IPS DF 6.9 (cell line): ENCODE measurements at regions not wholly inside any gene's neighbourhood (a gene's known extent, or its start where the extent isn't known, plus 50 kb on each side); places are given as distances from the start of the nearest gene placed in this dataset.

Experiments
- DNase-seq: peaks from one replicate; pipeline ENCODE4 v3.0.0-alpha.2; 2013; ENCODE audit warnings: low read depth, low spot score
- H3K27ac ChIP-seq: one replicate; pipeline ENCODE4 v1.5.1; 2013; ENCODE audit warnings: low read length, control low read depth
- H3K27me3 ChIP-seq: 2 replicates; pipeline ENCODE4 v1.6.1; 2013; ENCODE audit warnings: mild to moderate bottlenecking, low read length; ENCODE audit not compliant: control insufficient read depth, insufficient read depth
- H3K36me3 ChIP-seq: 2 replicates; pipeline ENCODE4 v1.6.1; 2013; ENCODE audit warnings: low read length; ENCODE audit not compliant: control insufficient read depth, insufficient read depth
- H3K4me1 ChIP-seq: 2 replicates; pipeline ENCODE4 v1.6.1; 2013; ENCODE audit warnings: low read length; ENCODE audit not compliant: control insufficient read depth, insufficient read depth
- H3K4me3 ChIP-seq: 2 replicates; pipeline ENCODE4 v1.5.1; 2013; ENCODE audit warnings: mild to moderate bottlenecking, low read length
- H3K9me3 ChIP-seq: 2 replicates; pipeline ENCODE4 v1.6.1; 2013; ENCODE audit warnings: low read length, inconsistent platforms; ENCODE audit not compliant: control insufficient read depth, insufficient read depth
- WGBS: extraction: QIAGEN DNeasy Blood & Tissue Kit; methylation state at CpG from one replicate; pipeline ENCODE4 v1.1.7; 2013; ENCODE audit warnings: mixed read lengths, missing lambda C conversion rate; ENCODE audit not compliant: insufficient read length, insufficient coverage; 5-methylcytosine and 5-hydroxymethylcytosine counted together

GRCh38 chr3:188071636-188072035 is 82.3 kb upstream of the LPP start:
- no CpG with 5 or more reads among the region's 2 CpGs for WGBS
- DNase-seq: no peak
- no peak overlapping the region for H3K4me3 ChIP-seq

GRCh38 chr3:188076176-188076575 is 77.8 kb upstream of the LPP start:
- Histone ChIP-seq H3K9me3 (no peaks in the 10 kb centered on the region), H3K4me3 (no peak overlapping the region), H3K36me3 (no peaks in the 10 kb centered on the region), H3K27ac (no peak overlapping the region), H3K27me3 (no peaks in the 10 kb centered on the region), H3K4me1 (no peaks in the 10 kb centered on the region)
- DNase-seq: no peak
- no CpG with 5 or more reads among the region's 4 CpGs for WGBS

More at GRCh38 chr3:188071636-188072035, 82.3 kb upstream of the LPP start:
- Histone ChIP-seq H3K27ac (no peak overlapping the region), H3K36me3 (no peaks in the 10 kb centered on the region), H3K27me3 (no peaks in the 10 kb centered on the region), H3K9me3 (no peaks in the 10 kb centered on the region), H3K4me1 (no peaks in the 10 kb centered on the region)

- Histone ChIP-seq H3K4me1 (no peaks in the 10 kb centered on the region), H3K27me3 (no peaks in the 10 kb centered on the region), H3K27ac (no peak overlapping the region), H3K9me3 (no peaks in the 10 kb centered on the region), H3K4me3 (no peak overlapping the region), H3K36me3 (no peaks in the 10 kb centered on the region)
- DNase-seq: no peak
- WGBS: no CpG with 5 or more reads among the region's 8 CpGs
Measured at GRCh38 chr3:188077160-188077799, 76.7 kb upstream of the LPP start.

- WGBS: no CpG with 5 or more reads among the region's 2 CpGs
- Histone ChIP-seq H3K4me1 (no peaks in the 10 kb centered on the region), H3K36me3 (no peaks in the 10 kb centered on the region), H3K4me3 (no peak overlapping the region), H3K27me3 (no peaks in the 10 kb centered on the region), H3K27ac (no peak overlapping the region), H3K9me3 (no peaks in the 10 kb centered on the region)
- no peak for DNase-seq
Measured at GRCh38 chr3:188080091-188080490, 73.9 kb upstream of the LPP start.

GRCh38 chr3:188082031-188082430 is 71.9 kb upstream of the LPP start:
- H3K4me1 ChIP-seq: no peaks in the 10 kb centered on the region
- H3K9me3 ChIP-seq: no peaks in the 10 kb centered on the region
- no peak for DNase-seq
- H3K27ac ChIP-seq: no peak overlapping the region
- no peaks in the 10 kb centered on the region for H3K27me3 ChIP-seq
- H3K36me3 ChIP-seq: no peaks in the 10 kb centered on the region
- no peak overlapping the region for H3K4me3 ChIP-seq
- no CpG with 5 or more reads among the region's 2 CpGs for WGBS

GRCh38 chr3:188082450-188082849 is 71.5 kb upstream of the LPP start:
- no peak overlapping the region for H3K27ac ChIP-seq
- no peaks in the 10 kb centered on the region for H3K9me3 ChIP-seq
- WGBS: no CpG with 5 or more reads among the region's 1 CpG
- no peak overlapping the region for H3K4me3 ChIP-seq
- H3K4me1 ChIP-seq: no peaks in the 10 kb centered on the region
- H3K27me3 ChIP-seq: no peaks in the 10 kb centered on the region
- DNase-seq: no peak
- H3K36me3 ChIP-seq: no peaks in the 10 kb centered on the region

GRCh38 chr3:188083011-188083410 is 70.9 kb upstream of the LPP start:
- Histone ChIP-seq H3K4me3 (no peak overlapping the region), H3K27me3 (no peaks in the 10 kb centered on the region), H3K4me1 (no peaks in the 10 kb centered on the region), H3K36me3 (no peaks in the 10 kb centered on the region), H3K9me3 (no peaks in the 10 kb centered on the region), H3K27ac (no peak overlapping the region)
- no CpG with 5 or more reads among the region's 1 CpG for WGBS
- DNase-seq: no peak

GRCh38 chr3:188084752-188085583 is 69.0 kb upstream of the LPP start:
- no peaks in the 10 kb centered on the region for H3K36me3 ChIP-seq
- DNase-seq: no peak
- no peaks in the 10 kb centered on the region for H3K4me1 ChIP-seq
- WGBS: no CpG with 5 or more reads among the region's 8 CpGs
- H3K9me3 ChIP-seq: no peaks in the 10 kb centered on the region
- H3K27ac ChIP-seq: no peak overlapping the region
- no peaks in the 10 kb centered on the region for H3K27me3 ChIP-seq
- no peak overlapping the region for H3K4me3 ChIP-seq

- no peak for DNase-seq
- Histone ChIP-seq H3K27ac (no peak overlapping the region), H3K27me3 (no peaks in the 10 kb centered on the region), H3K36me3 (no peaks in the 10 kb centered on the region), H3K9me3 (no peaks in the 10 kb centered on the region), H3K4me3 (no peak overlapping the region), H3K4me1 (no peaks in the 10 kb centered on the region)
- 100% methylated on average over 1 of the region's 10 CpGs for WGBS
Measured at GRCh38 chr3:188085584-188086560, 68.1 kb upstream of the LPP start.

GRCh38 chr3:188088948-188089685 is 64.8 kb upstream of the LPP start:
- no peaks in the 10 kb centered on the region for H3K27me3 ChIP-seq
- no CpG with 5 or more reads among the region's 4 CpGs for WGBS
- H3K36me3 ChIP-seq: no peaks in the 10 kb centered on the region
- no peak overlapping the region for H3K4me3 ChIP-seq
- H3K27ac ChIP-seq: no peak overlapping the region
- H3K9me3 ChIP-seq: no peaks in the 10 kb centered on the region
- no peak for DNase-seq
- H3K4me1 ChIP-seq: no peaks in the 10 kb centered on the region
